NCI-H1930 (cell line): ENCODE measurements at regions not wholly inside any gene's neighbourhood (a gene's known extent, or its start where the extent isn't known, plus 50 kb on each side); places are given as distances from the start of the nearest gene placed in this dataset.

ENCODE experiments used
- DNase-seq, 2 experiments: peaks; one replicate each; lab custom pipeline; 2025; lab: John Stamatoyannopoulos, UW

GRCh38 chr3:24641628-24642027 is 147.0 kb upstream of the THRB start:
- DNase-seq, result no peak

- DNase-seq, result no peak
Measured at GRCh38 chr3:24645047-24645446, 150.4 kb upstream of the THRB start.

GRCh38 chr3:24646790-24647189 is 152.1 kb upstream of the THRB start:
- no peak for DNase-seq

GRCh38 chr3:24648063-24648462 is 153.4 kb upstream of the THRB start:
- no peak for DNase-seq

GRCh38 chr3:24650839-24651238 is 156.2 kb upstream of the THRB start:
- no peak for DNase-seq

- peak; percentile 21 to 22 for DNase-seq
Measured at GRCh38 chr3:24657870-24658510, 163.3 kb upstream of the THRB start.

GRCh38 chr3:24661175-24661584 is 166.5 kb upstream of the THRB start:
- no peak for DNase-seq

- DNase-seq, result no peak
Measured at GRCh38 chr3:24662449-24663345, 168.0 kb upstream of the THRB start.

GRCh38 chr3:24663406-24663805 is 168.8 kb upstream of the THRB start:
- no peak for DNase-seq

GRCh38 chr3:24668039-24668438 is 173.4 kb upstream of the THRB start:
- no peak for DNase-seq

- no peak for DNase-seq
Measured at GRCh38 chr3:24670871-24671270, 176.2 kb upstream of the THRB start.

- no peak for DNase-seq
Measured at GRCh38 chr3:24673596-24673995, 178.9 kb upstream of the THRB start.

GRCh38 chr3:24674261-24674660 is 179.6 kb upstream of the THRB start:
- no peak for DNase-seq

GRCh38 chr3:24678021-24678420 is 183.4 kb upstream of the THRB start:
- no peak for DNase-seq

GRCh38 chr3:24678421-24678865 is 183.8 kb upstream of the THRB start:
- no peak for DNase-seq

- no peak for DNase-seq
Measured at GRCh38 chr3:24679429-24679828, 184.8 kb upstream of the THRB start.

- DNase-seq, result peak; percentile 6 to 31
Measured at GRCh38 chr3:24680214-24680967, 185.7 kb upstream of the THRB start.

- no peak for DNase-seq
Measured at GRCh38 chr3:24682141-24682547, 187.5 kb upstream of the THRB start.

GRCh38 chr3:24683090-24683489 is 188.4 kb upstream of the THRB start:
- no peak for DNase-seq

GRCh38 chr3:24683633-24684384 is 189.2 kb upstream of the THRB start:
- peak in 1 of 2 experiments; percentile 2 for DNase-seq

- no peak for DNase-seq
Measured at GRCh38 chr3:24684506-24685023, 189.9 kb upstream of the THRB start.

- DNase-seq, result no peak
Measured at GRCh38 chr3:24686808-24687207, 192.2 kb upstream of the THRB start.
